Mesothelial cell of epicardium (in vitro differentiated cells): ENCODE measurements at regions not wholly inside any gene's neighbourhood (a gene's known extent, or its start where the extent isn't known, plus 50 kb on each side); places are given as distances from the start of the nearest gene placed in this dataset.
"Not testable (repeated sequence)": the region's sequence is repeated elsewhere in the genome, so short reads cannot be mapped to it uniquely, and the experiment has no call there.

Source experiments
- DNase-seq, 2 experiments: peaks; one replicate each; pipeline ENCODE4 v3.0.0; 2021; ENCODE audit warnings: low spot score in 2 of 2; ENCODE audit not compliant: unreplicated experiment in 2 of 2
- H3K27ac Mint-ChIP-seq: 2 replicates; pipeline ENCODE4 v1.8.0; 2021; ENCODE audit warnings: mixed read lengths
- H3K27me3 Mint-ChIP-seq: 2 replicates; pipeline ENCODE4 v1.8.0; 2021; ENCODE audit warnings: low read depth, mixed read lengths
- H3K36me3 Mint-ChIP-seq: 2 replicates; pipeline ENCODE4 v1.8.0; 2021; ENCODE audit warnings: mixed read lengths
- H3K4me1 Mint-ChIP-seq: 2 replicates; pipeline ENCODE4 v1.8.0; 2021; ENCODE audit warnings: mixed read lengths
- H3K4me3 Mint-ChIP-seq: 2 replicates; pipeline ENCODE4 v1.8.0; 2021; ENCODE audit warnings: mild to moderate bottlenecking, moderate library complexity, mixed read lengths
- H3K9me3 Mint-ChIP-seq: 2 replicates; pipeline ENCODE4 v1.8.0; 2021; ENCODE audit warnings: mixed read lengths
- CTCF ChIP-seq: fragments of 200-600 bp; sonication (generic); IDR thresholded peaks from one replicate; pipeline ENCODE4 v1.5.0; 2021; ENCODE audit warnings: antibody characterized with exemption; ENCODE audit not compliant: unreplicated experiment

DNA sequence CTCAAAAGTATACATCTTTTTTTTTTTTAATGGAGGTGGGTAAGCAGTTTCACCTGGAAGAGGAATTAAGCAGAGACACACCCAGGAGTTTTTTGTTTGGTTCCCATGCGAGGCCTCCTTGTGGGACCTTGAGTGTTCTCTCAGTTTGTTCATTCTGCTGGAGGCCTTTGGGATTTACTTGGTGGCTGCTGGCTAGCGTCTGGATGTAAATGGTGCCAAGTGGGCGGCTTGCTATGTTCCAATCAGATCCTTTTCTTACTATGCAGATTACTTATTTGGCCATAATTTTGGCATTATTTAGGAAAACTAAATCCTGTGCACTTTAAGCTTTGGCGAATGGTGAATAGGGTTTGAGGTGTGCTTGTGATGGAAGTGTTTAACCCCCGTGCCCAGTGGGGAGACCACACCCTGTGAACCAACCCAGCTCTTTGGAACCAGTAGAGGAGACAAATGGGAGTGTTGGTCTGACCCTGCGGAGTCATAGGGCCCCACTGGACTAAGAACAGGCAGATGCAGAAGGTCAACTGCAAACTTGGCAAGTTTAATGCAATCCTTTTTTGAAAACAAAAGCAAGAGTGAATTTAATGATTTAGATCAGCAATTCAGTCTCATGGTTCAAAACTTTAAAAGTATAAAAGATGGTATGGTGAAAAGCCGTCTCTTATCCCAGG, 79.4 kb downstream of the EBLN2 start:
- H3K4me3 Mint-ChIP-seq, result no peak overlapping the region

DNA sequence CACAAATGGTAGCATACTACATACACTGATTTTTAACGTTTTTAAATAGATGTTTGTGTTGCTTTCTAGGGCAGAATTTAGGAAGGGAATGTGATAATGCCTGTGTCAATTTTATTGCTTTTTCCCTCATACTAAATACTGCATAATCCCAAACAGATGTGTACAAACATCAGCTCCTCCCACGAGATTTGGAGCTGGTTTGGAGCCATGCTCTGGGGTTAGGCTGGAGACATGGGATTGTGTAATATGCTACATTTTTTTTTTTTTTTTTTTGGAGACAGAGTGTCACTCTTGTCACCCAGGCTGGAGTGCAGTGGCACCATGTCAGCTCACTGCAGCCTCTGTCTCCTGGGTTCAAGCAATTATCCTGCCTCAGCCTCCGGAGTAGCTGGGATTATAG, 80.1 kb downstream of the EBLN2 start:
- no peak overlapping the region for H3K27ac Mint-ChIP-seq
- H3K4me1 Mint-ChIP-seq, result peaks cover 24% of the 10 kb centered on the region
- no peak overlapping the region for H3K4me3 Mint-ChIP-seq
- no peaks in the 10 kb centered on the region for H3K36me3 Mint-ChIP-seq
- H3K9me3 Mint-ChIP-seq, result peaks cover 3% of the 10 kb centered on the region
- peaks cover 27% of the 10 kb centered on the region for H3K27me3 Mint-ChIP-seq
- TF ChIP-seq CTCF, result no peak
- no peak for DNase-seq

More for the DNA sequence above, 79.4 kb downstream of the EBLN2 start:
- no peak for TF ChIP-seq CTCF
- Mint-ChIP-seq H3K4me1 (peaks cover 20% of the 10 kb centered on the region), H3K36me3 (no peaks in the 10 kb centered on the region), H3K9me3 (peaks cover 3% of the 10 kb centered on the region), H3K27ac (no peak overlapping the region), H3K27me3 (peaks cover 27% of the 10 kb centered on the region)
- no peak for DNase-seq

DNA sequence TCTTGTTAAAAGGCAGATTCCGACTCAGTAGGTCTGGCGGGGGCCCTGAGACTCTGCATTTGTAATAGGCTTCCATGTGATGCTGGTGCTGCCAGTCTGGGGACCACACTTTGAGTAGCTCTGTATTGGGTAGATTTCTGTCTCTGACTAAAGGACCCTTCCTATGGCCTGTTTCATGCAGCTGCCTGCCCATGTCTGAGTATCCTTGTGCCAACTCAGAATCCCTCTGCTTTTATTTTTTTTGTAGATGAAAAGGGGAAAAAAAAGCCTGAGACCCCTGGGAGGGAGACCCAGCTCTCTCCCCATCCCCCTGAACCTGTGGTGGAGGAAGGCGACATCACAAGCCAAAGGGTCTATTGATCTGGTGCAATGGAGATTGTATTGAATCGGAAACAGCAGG, 81.9 kb downstream of the EBLN2 start:
- no peak overlapping the region for H3K4me3 Mint-ChIP-seq
- H3K27me3 Mint-ChIP-seq, result peaks cover 21% of the 10 kb centered on the region
- no peak overlapping the region for H3K27ac Mint-ChIP-seq
- no peak for DNase-seq
- H3K9me3 Mint-ChIP-seq, result peaks cover 3% of the 10 kb centered on the region
- no peak for TF ChIP-seq CTCF
- H3K4me1 Mint-ChIP-seq, result peaks cover 38% of the 10 kb centered on the region
- H3K36me3 Mint-ChIP-seq, result no peaks in the 10 kb centered on the region

DNA sequence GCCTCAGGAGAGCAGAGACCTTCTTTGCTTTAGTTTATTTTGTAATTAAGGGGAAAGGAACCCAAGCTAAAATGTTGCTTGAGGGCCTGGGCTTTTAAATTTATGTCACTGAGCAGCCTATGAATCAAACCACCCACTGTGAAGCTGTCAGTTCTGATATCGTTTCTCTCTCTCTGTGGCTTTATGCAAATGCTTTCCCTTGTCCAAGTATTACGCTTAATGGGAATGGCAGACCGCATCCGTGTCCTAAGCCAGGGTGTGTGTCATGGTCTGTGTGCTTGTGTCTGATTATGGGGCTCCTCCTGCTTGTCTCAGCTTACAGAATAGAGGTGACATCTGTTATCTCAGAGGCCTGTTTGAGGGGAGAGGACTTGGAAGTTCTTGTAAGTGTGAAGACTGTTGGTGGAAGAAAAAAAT, 82.4 kb downstream of the EBLN2 start:
- H3K27ac Mint-ChIP-seq, result no peak overlapping the region
- peaks cover 3% of the 10 kb centered on the region for H3K9me3 Mint-ChIP-seq
- DNase-seq, result no peak
- TF ChIP-seq CTCF, result no peak
- no peak overlapping the region for H3K4me3 Mint-ChIP-seq
- H3K27me3 Mint-ChIP-seq, result peaks cover 21% of the 10 kb centered on the region
- peaks cover 42% of the 10 kb centered on the region for H3K4me1 Mint-ChIP-seq
- no peaks in the 10 kb centered on the region for H3K36me3 Mint-ChIP-seq

- Mint-ChIP-seq H3K4me1 (peaks cover 44% of the 10 kb centered on the region), H3K27ac (no peak overlapping the region), H3K36me3 (no peaks in the 10 kb centered on the region), H3K4me3 (no peak overlapping the region), H3K9me3 (peaks cover 3% of the 10 kb centered on the region), H3K27me3 (peaks cover 21% of the 10 kb centered on the region)
- no peak for DNase-seq
- TF ChIP-seq CTCF, result no peak
Observed at GRCh38 chr3:73144276-73144675, 82.8 kb downstream of the EBLN2 start.

GRCh38 chr3:73144828-73145227, 83.4 kb downstream of the EBLN2 start:
- Mint-ChIP-seq H3K36me3 (no peaks in the 10 kb centered on the region), H3K9me3 (peaks cover 3% of the 10 kb centered on the region), H3K27me3 (peaks cover 22% of the 10 kb centered on the region), H3K4me3 (no peak overlapping the region), H3K4me1 (peaks cover 44% of the 10 kb centered on the region), H3K27ac (no peak overlapping the region)
- no peak for DNase-seq
- TF ChIP-seq CTCF, result no peak

GRCh38 chr3:73147479-73147878, 86.0 kb downstream of the EBLN2 start:
- Mint-ChIP-seq H3K27me3 (peaks cover 13% of the 10 kb centered on the region), H3K4me1 (peaks cover 39% of the 10 kb centered on the region)
- not testable (repeated sequence) for H3K4me3 Mint-ChIP-seq, H3K27ac Mint-ChIP-seq, H3K9me3 Mint-ChIP-seq, H3K36me3 Mint-ChIP-seq, DNase-seq
